ENCODE measurements at regions not wholly inside any gene's neighbourhood (a gene's known extent, or its start where the extent isn't known, plus 50 kb on each side); places are given as distances from the start of the nearest gene placed in this dataset.

DNA sequence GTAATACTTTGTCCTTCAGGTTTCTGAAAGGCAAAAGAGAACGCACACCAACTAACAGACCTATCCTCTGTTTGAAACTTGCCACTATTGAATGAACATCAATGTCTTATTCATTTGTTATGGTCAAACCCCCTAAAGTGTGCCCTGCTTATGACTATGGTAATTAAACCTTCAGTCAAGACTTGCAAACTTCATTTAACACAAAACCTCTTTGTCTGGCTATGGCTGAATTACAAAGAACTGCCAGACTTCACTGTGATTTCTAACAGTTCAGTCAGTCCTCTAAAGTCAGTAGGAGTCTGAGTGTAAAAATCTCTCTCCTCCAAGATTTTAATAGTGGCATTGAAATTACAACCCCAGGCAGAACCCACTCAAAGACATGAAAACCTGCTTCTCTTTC is 702.5 kb upstream of the LRRN3 start:
- TF ChIP-seq CTCF (conservative IDR thresholded peaks at IDR 0.05; ENCODE audit: low read depth, low read length): no peak
- no peak for TF ChIP-seq EZH2 (IDR thresholded peaks at IDR 0.05; ENCODE audit: low read length, unreplicated experiment)

Data from PC-3 (cell line).